ENCODE measurements at regions not wholly inside any gene's neighbourhood (a gene's known extent, or its start where the extent isn't known, plus 50 kb on each side); places are given as distances from the start of the nearest gene placed in this dataset.
"Not testable (repeated sequence)": the region's sequence is repeated elsewhere in the genome, so short reads cannot be mapped to it uniquely, and the experiment has no call there.

DNA sequence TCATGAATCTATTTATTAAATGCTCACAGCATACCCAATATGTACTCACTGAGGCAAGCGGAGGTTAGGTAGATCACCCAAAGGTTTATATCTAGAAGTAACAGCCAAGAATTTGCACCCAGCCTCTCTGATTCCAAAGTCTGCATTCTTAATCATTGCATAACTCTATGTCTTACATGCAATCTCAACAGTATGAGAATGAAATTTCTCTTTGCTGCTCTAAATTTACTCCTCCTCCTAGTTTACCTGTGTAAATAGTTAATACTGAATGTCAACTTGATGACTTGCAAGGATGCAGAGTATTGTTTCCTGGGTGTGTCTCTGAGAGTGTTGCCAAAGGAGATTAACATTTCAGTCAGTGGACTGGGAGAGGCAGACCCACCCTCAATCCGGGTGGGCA lies 840.6 kb downstream of the BRINP3 start:
- no peak for DNase-seq

- not testable (repeated sequence) for DNase-seq
Observed at GRCh38 chr1:189644156-189644555, 833.5 kb downstream of the BRINP3 start.

GRCh38 chr1:189644970-189645369 lies 832.7 kb downstream of the BRINP3 start:
- DNase-seq = no peak

- no peak for DNase-seq
Observed at GRCh38 chr1:189646066-189646465, 831.6 kb downstream of the BRINP3 start.

DNA sequence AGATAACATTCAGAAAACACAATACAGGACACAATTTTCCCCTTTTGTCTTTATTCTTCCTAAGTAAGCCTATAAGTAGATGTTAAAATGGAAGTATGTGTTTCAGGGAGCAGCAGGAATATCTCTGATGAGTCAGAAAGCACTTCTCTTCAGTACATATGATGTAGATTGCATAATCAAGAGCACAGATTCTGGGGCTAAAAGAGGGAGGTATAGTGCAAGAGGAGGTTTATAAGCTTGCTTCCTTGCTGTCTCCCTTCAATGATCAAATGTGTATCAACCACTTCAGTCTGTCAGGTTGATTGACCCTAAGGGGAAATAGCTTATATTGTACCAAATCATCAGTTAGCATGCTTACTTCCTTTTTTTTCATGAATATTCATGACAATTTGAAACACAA lies 822.8 kb downstream of the BRINP3 start:
- DNase-seq = no peak

- DNase-seq = no peak
Observed at GRCh38 chr1:189656628-189657530, 820.8 kb downstream of the BRINP3 start.

DNA sequence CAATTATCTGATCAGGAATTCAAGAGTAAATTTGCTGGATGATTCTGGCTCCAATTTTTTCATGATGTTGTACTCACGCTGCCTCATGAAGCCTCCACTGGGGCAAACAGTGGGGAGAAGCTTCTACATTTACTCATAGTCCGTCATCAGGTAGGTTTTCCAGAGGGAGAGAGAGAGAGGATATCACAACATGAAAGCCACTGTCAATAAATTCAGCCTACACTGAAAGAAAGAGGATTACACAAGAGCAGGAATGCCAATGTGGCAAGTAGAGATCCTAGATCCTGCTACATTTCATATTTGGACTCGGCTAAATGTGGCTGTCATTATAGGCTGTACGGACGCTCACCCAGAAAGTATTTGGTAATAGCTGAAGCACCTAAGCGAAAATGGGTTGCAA lies 819.9 kb downstream of the BRINP3 start:
- no peak for DNase-seq

DNA sequence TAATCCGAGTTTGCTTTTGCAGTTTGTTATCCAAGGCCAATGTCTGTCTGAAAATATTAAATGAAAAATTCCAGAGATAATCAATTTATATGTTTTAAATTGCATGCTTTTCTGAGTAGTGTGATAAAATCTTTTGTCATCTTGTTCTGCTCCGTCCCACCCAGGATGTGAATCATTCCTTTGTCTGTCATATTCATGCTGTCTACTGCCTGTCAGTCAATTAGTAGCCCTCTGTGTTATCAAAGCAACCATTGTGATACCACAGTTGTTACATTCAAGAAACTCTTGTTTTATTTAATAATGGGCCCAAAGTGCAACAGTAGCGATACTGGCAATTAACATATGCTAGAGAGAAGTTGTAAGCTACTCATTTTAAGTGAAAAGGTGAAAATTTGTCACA lies 819.3 kb downstream of the BRINP3 start:
- DNase-seq = no peak

GRCh38 chr1:189659731-189660130 lies 817.9 kb downstream of the BRINP3 start:
- no peak for DNase-seq

DNA sequence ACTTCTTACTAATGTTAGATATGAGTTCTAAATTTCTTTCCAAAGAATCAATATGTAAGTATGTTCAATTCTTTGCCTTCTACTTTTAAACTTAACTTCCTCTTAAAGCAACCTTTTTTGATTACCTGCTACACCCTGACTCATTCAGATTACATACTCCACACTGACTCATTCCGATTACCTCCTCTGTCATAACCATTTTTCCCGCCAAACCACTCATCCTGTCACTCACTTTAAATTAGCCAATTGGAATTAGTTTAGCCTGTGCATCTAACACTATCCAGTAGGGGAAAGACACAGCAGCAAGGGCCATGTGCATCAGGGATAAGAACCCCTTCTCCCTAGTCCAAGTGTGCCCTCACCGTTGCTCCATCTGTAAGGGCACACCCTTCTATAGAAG lies 815.5 kb downstream of the BRINP3 start:
- no peak for DNase-seq

DNA sequence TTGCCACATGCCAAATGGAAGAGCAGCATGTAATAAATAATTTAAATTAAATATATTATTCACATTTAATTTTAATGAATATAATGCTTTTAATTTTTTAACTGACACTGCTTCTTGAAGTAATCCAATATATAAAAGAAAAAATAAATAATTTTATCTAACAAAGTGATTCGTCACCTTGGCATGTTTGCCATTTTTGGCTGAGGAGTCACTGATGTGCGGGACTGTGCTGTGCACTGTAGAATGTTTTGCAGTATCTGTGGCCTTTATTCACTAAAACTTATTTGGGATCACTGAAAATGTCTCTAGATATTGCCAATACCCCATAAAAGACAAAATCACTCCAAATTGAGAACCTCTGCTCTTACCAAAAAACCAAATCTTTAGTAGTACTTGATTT lies 807.8 kb downstream of the BRINP3 start:
- DNase-seq = no peak

DNA sequence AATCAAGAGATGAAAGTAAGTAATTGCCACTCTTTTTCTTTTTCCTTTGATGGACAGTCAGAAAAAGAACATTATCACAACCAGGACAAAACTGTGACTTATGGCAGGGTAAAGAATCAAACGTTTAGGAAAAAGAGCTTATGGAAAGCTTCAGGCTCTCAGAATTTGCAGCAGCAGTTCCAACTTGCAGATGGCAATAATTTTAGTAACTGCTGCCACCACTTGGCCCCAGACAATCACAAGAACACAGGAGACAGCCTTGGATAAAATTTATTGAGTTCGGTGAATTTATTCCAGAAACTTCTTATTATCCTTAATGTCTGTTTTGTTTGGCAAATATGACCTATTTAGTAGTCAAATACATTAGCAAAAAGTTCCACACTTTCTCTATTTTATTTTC lies 804.4 kb downstream of the BRINP3 start:
- DNase-seq = no peak

GRCh38 chr1:189675712-189676244 lies 801.9 kb downstream of the BRINP3 start:
- DNase-seq = no peak

GRCh38 chr1:189678779-189679178 lies 798.9 kb downstream of the BRINP3 start:
- DNase-seq = no peak

- no peak for DNase-seq
Observed at GRCh38 chr1:189681252-189681919, 796.3 kb downstream of the BRINP3 start.

DNA sequence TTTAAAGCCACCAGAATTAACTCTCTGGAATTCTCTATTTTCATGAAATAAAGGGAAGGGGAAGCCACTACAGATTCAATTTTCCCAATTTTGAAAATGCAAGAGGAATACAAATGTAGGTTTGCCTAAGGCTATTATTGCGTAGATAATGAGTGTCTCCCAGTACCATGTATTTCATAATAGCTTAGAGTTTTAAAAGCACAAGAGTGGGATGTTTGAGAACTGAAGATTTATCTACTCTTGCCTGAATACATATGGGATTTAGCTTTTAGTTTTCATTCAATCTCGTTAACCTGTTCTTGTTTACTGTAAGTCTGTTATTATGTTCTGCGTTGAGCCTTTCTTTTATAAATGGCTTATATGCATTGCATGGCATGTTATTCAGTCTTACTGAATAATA lies 795.1 kb downstream of the BRINP3 start:
- no peak for DNase-seq

DNA sequence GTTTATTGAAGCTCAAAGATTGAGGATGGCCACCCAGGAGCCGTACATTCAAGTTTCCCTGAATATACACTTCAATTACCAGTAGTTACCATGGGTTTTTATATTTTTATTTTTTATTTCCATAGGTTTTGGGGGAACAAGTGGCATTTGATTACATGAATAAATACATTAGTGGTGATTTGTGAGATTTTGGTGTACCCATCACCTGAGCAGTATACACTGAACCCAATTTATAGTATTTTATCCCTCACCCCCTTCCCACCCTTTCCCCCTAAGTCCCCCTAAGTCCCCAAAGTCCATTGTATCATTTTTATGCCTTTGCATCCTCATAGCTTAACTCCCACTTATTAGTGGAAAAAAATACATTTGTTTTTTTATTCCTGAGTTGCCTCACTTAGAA lies 791.4 kb downstream of the BRINP3 start:
- DNase-seq = no peak

DNA sequence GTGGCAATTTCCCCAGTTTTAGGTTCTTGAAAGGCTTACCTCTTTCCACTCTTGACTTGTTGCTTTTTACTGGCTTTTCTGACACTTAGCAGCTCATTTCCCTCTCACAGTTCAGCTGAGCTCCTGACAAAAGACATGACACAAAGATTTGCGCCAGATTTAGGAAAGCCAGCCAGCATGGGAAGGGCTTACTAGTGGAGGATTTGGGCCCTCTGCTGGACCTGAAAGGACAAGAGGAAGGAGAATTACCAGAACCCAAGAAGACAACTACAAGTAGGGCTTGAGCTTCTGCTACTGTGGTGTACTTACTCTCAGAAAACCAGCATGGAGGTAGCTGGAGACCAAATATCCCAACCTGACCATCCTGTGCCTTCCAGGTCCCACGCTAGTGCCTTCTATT lies 784.5 kb downstream of the BRINP3 start:
- no peak for DNase-seq

DNA sequence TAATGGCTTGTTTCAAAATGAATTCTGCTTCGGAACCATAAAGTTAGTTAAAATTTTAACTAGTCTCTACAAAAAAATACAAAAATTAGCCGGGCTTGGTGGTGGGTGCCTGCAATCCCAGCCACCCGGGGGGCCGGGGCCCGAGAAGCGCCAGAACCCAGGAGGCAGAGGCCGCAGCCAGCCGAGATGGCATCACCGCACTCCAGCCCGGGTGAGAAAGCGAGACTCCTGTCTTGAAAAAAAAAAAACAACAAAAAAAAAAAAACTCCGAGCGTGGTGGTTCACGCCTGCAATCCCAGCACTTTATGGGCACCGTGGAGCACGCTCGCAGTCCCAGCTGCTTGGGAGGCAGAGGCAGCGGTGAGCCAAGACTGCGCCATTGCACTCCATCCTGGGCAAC lies 781.4 kb downstream of the BRINP3 start:
- DNase-seq = no peak

- no peak for DNase-seq
Observed at GRCh38 chr1:189697113-189697512, 780.6 kb downstream of the BRINP3 start.

- DNase-seq = no peak
Observed at GRCh38 chr1:189701606-189702005, 776.1 kb downstream of the BRINP3 start.

- DNase-seq = no peak
Observed at GRCh38 chr1:189706594-189706993, 771.1 kb downstream of the BRINP3 start.

GRCh38 chr1:189708674-189709073 lies 769.0 kb downstream of the BRINP3 start:
- no peak for DNase-seq

DNA sequence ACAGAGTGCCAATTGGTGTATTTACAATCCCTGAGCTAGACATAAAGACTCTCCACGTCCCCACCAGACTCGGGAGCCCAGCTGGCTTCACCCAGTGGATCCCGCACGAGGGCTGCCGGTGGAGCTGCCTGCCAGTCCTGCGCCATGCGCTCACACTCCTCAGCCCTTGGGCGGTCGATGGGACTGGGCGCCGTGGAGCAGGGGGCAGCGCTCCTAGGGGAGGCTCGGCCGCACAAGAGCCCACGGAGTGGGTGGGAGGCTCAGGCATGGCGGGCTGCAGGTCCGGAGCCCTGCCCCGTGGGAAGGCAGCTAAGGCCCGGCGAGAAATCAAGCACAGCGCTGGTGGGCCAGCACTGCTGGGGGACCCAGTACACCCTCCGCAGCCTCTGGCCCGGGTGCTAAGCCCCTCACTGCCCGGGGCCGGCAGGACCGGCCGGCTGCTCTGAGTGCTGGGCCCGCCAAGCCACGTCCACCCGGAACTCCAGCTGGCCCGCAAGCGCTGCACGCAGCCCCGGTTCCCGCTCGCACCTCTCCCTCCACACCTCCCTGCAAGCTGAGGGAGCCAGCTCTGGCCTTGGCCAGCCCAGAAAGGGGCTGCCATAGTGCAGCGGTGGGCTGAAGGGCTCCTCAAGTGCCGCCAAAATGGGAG lies 759.4 kb downstream of the BRINP3 start:
- DNase-seq = not testable (repeated sequence)
